H9 (cell line): ENCODE measurements at regions not wholly inside any gene's neighbourhood (a gene's known extent, or its start where the extent isn't known, plus 50 kb on each side); places are given as distances from the start of the nearest gene placed in this dataset.
"Not testable (repeated sequence)": the region's sequence is repeated elsewhere in the genome, so short reads cannot be mapped to it uniquely, and the experiment has no call there.

Experiments
- DNase-seq: peaks from one replicate; pipeline ENCODE4 v3.0.0-alpha.2; 2017
- H2AFZ ChIP-seq: one replicate; pipeline ENCODE4 v1.6.1; 2013; ENCODE audit warnings: mild to moderate bottlenecking, low read length, control low read depth, moderate library complexity
- H2AK5ac ChIP-seq: 2 replicates; pipeline ENCODE4 v1.6.1; 2013; ENCODE audit warnings: low read length, control low read depth, mixed read lengths; ENCODE audit not compliant: insufficient read length
- H2BK120ac ChIP-seq: one replicate; pipeline ENCODE4 v1.6.1; 2013; ENCODE audit warnings: low read depth, mild to moderate bottlenecking, low read length, control low read depth, inconsistent platforms; ENCODE audit not compliant: poor library complexity, severe bottlenecking
- H2BK12ac ChIP-seq: 2 replicates; pipeline ENCODE4 v1.6.1; 2013; ENCODE audit warnings: low read length, control low read depth, mixed read lengths, low read depth; ENCODE audit not compliant: insufficient read length
- H2BK15ac ChIP-seq: 2 replicates; pipeline ENCODE4 v1.6.1; 2013; ENCODE audit warnings: low read depth, low read length, control low read depth
- H2BK20ac ChIP-seq: one replicate; pipeline ENCODE4 v1.6.1; 2013; ENCODE audit warnings: low read depth, mild to moderate bottlenecking, low read length, control low read depth, inconsistent platforms; ENCODE audit not compliant: poor library complexity, severe bottlenecking
- H2BK5ac ChIP-seq: 2 replicates; pipeline ENCODE4 v1.6.1; 2013; ENCODE audit warnings: low read length, control low read depth, mixed read lengths; ENCODE audit not compliant: insufficient read length
- H3K14ac ChIP-seq: 2 replicates; pipeline ENCODE4 v1.6.1; 2013; ENCODE audit warnings: low read length, control low read depth; ENCODE audit not compliant: insufficient read depth
- H3K18ac ChIP-seq: 2 replicates; pipeline ENCODE4 v1.6.1; 2013; ENCODE audit warnings: low read depth, mild to moderate bottlenecking, mixed read lengths, low read length, control low read depth; ENCODE audit not compliant: insufficient read length
- H3K23ac ChIP-seq: 2 replicates; pipeline ENCODE4 v1.6.1; 2013; ENCODE audit warnings: low read length, control low read depth, mixed read lengths, low read depth; ENCODE audit not compliant: insufficient read length
- H3K23me2 ChIP-seq: 2 replicates; pipeline ENCODE4 v1.6.1; 2013; ENCODE audit warnings: low read depth, mild to moderate bottlenecking, mixed read lengths, low read length, control low read depth; ENCODE audit not compliant: insufficient read length, poor library complexity, severe bottlenecking
- H3K27ac ChIP-seq: 2 replicates; pipeline ENCODE4 v1.5.1; 2013; ENCODE audit warnings: low read length, control low read depth, mixed read lengths, low read depth; ENCODE audit not compliant: insufficient read length
- H3K27me3 ChIP-seq: 2 replicates; pipeline ENCODE4 v1.6.1; 2013; ENCODE audit warnings: low read length, control low read depth, inconsistent platforms; ENCODE audit not compliant: insufficient read depth
- H3K4ac ChIP-seq: 2 replicates; pipeline ENCODE4 v1.6.1; 2013; ENCODE audit warnings: low read depth, mild to moderate bottlenecking, control low read depth, inconsistent platforms, low read length, moderate library complexity
- H3K4me1 ChIP-seq: 2 replicates; pipeline ENCODE4 v1.6.1; 2013; ENCODE audit warnings: low read length, control low read depth, inconsistent platforms; ENCODE audit not compliant: insufficient read depth
- H3K4me2 ChIP-seq: 2 replicates; pipeline ENCODE4 v1.6.1; 2013; ENCODE audit warnings: low read length, control low read depth, mixed read lengths; ENCODE audit not compliant: insufficient read length, insufficient read depth
- H3K56ac ChIP-seq: 2 replicates; pipeline ENCODE4 v1.6.1; 2013; ENCODE audit warnings: low read depth, mild to moderate bottlenecking, mixed read lengths, low read length, control low read depth; ENCODE audit not compliant: insufficient read length
- H3K79me1 ChIP-seq: 2 replicates; pipeline ENCODE4 v1.6.1; 2013; ENCODE audit warnings: low read depth, mild to moderate bottlenecking, moderate library complexity, low read length, control low read depth, inconsistent platforms; ENCODE audit not compliant: insufficient read depth, poor library complexity, severe bottlenecking
- H3K79me2 ChIP-seq: 2 replicates; pipeline ENCODE4 v1.6.1; 2013; ENCODE audit warnings: low read length, control low read depth, inconsistent platforms; ENCODE audit not compliant: insufficient read depth
- H3K9ac ChIP-seq: 2 replicates; pipeline ENCODE4 v1.6.1; 2013; ENCODE audit warnings: low read length, control low read depth, mixed read lengths; ENCODE audit not compliant: insufficient read length; ENCODE audit errors: extremely low read depth
- H3K9me3 ChIP-seq: one replicate; pipeline ENCODE4 v1.6.1; 2013; ENCODE audit warnings: low read depth, low read length, inconsistent platforms; ENCODE audit not compliant: control insufficient read depth
- H3T11ph ChIP-seq: one replicate; pipeline ENCODE4 v1.6.1; 2013; ENCODE audit warnings: mild to moderate bottlenecking, low read length, control low read depth, inconsistent platforms
- H4K20me1 ChIP-seq: one replicate; pipeline ENCODE4 v1.6.1; 2013; ENCODE audit not compliant: control insufficient read depth, insufficient read length, insufficient read depth
- H4K5ac ChIP-seq: 2 replicates; pipeline ENCODE4 v1.6.1; 2013; ENCODE audit warnings: low read depth, mild to moderate bottlenecking, mixed read lengths, low read length, control low read depth; ENCODE audit not compliant: insufficient read length
- H4K8ac ChIP-seq: replicated peaks from 2 replicates; pipeline ENCODE4 v1.6.1; 2013; ENCODE audit warnings: low read length, control low read depth, mixed read lengths, low read depth; ENCODE audit not compliant: insufficient read length
- H4K91ac ChIP-seq: 2 replicates; pipeline ENCODE4 v1.6.1; 2013; ENCODE audit warnings: low read depth, mild to moderate bottlenecking, moderate library complexity, mixed read lengths, low read length, control low read depth; ENCODE audit not compliant: insufficient read length
- H3K27ac Mint-ChIP-seq, 3 experiments: 2 replicates in 2 of 3; 3 replicates in 1 of 3; pipeline ENCODE4 v1.8.0; 2020 to 2021; ENCODE audit warnings: mixed read lengths in 3 of 3, mild to moderate bottlenecking in 1 of 3, moderate library complexity in 1 of 3
- H3K27me3 Mint-ChIP-seq: 2 replicates; pipeline ENCODE4 v1.8.0; 2021; ENCODE audit warnings: low read depth, mild to moderate bottlenecking, moderate library complexity, mixed read lengths
- H3K36me3 Mint-ChIP-seq, 3 experiments: 2 replicates in 2 of 3; 3 replicates in 1 of 3; pipeline ENCODE4 v1.8.0; 2020 to 2021; ENCODE audit warnings: low read depth in 3 of 3, mixed read lengths in 3 of 3; ENCODE audit not compliant: insufficient read depth in 1 of 3
- H3K4me1 Mint-ChIP-seq, 2 experiments: 2 replicates each; pipeline ENCODE4 v1.8.0; 2020; ENCODE audit warnings: mixed read lengths in 2 of 2
- H3K4me3 Mint-ChIP-seq, 2 experiments: 2 replicates in 1 of 2; 3 replicates in 1 of 2; pipeline ENCODE4 v1.8.0; 2020 to 2021; ENCODE audit warnings: mild to moderate bottlenecking in 2 of 2, mixed read lengths in 2 of 2, moderate library complexity in 1 of 2
- H3K9me3 Mint-ChIP-seq, 2 experiments: 2 replicates in 1 of 2; 3 replicates in 1 of 2; pipeline ENCODE4 v1.8.0; 2020; ENCODE audit warnings: mild to moderate bottlenecking in 2 of 2, mixed read lengths in 2 of 2, moderate library complexity in 1 of 2
- WGBS: extraction: QIAGEN DNeasy Blood & Tissue Kit; methylation state at CpG from one replicate; pipeline ENCODE4 v1.1.7; 2013; ENCODE audit warnings: missing lambda C conversion rate, low lambda C conversion rate, mixed read lengths; ENCODE audit not compliant: insufficient read length; ENCODE audit errors: extremely low coverage; 5-methylcytosine and 5-hydroxymethylcytosine counted together

- H2BK12ac ChIP-seq, H3K14ac ChIP-seq, H3K27me3 Mint-ChIP-seq, H3T11ph ChIP-seq, H4K5ac ChIP-seq, H2BK20ac ChIP-seq, H4K8ac ChIP-seq, H3K4me1 Mint-ChIP-seq, H3K56ac ChIP-seq, DNase-seq, H3K4ac ChIP-seq, H3K27ac ChIP-seq, H3K23me2 ChIP-seq, H3K79me2 ChIP-seq, H3K79me1 ChIP-seq, H2BK15ac ChIP-seq, H3K27ac Mint-ChIP-seq, H3K9me3 ChIP-seq, H2AK5ac ChIP-seq, H3K36me3 Mint-ChIP-seq, H3K9ac ChIP-seq, H3K27me3 ChIP-seq, H2BK5ac ChIP-seq, H3K4me1 ChIP-seq, H4K91ac ChIP-seq, H3K18ac ChIP-seq, H3K4me2 ChIP-seq, H4K20me1 ChIP-seq, H3K23ac ChIP-seq, H3K4me3 Mint-ChIP-seq, H2AFZ ChIP-seq, H2BK120ac ChIP-seq: not testable (repeated sequence)
- H3K9me3 Mint-ChIP-seq: peaks cover 53 to 69% of the 10 kb centered on the region in 2 experiments
- no CpG with 5 or more reads among the region's 6 CpGs for WGBS
Measured at GRCh38 chrX:44741458-44741857, 102.4 kb upstream of the DUSP21 start.
